Heart right ventricle (tissue), 16 donors: ENCODE measurements at regions not wholly inside any gene's neighbourhood (a gene's known extent, or its start where the extent isn't known, plus 50 kb on each side); places are given as distances from the start of the nearest gene placed in this dataset.

ENCODE experiments used
- ATAC-seq, 8 donors: fragments of 200-7000 bp; cut with Tn5 transposase; one replicate each; pipeline ENCODE4 v1.9.1; 2020; ENCODE audit warnings: mild to moderate bottlenecking in 8 of 8, moderate library complexity in 8 of 8, moderate number of reproducible peaks in 1 of 8
- DNase-seq, 2 donors: peaks; one replicate each; pipeline ENCODE4 v3.0.0-alpha.2; 2020
- H3K27ac ChIP-seq, 10 donors: fragments of 200-600 bp; sonication (generic) in 2 of 10; one replicate each; pipeline versions ENCODE4 v1.5.0 to v1.8.0; 2020 to 2022; ENCODE audit warnings: mild to moderate bottlenecking in 3 of 10
- H3K27me3 ChIP-seq, 7 donors: fragments of 200-600 bp; one replicate each; pipeline ENCODE4 v1.8.0; 2021 to 2022; ENCODE audit warnings: mild to moderate bottlenecking in 2 of 7
- H3K36me3 ChIP-seq, 9 donors: fragments of 200-600 bp; sonication (generic) in 1 of 9; one replicate each; pipeline versions ENCODE4 v1.5.0 to v1.8.0; 2020 to 2022; ENCODE audit warnings: mild to moderate bottlenecking in 2 of 9
- H3K4me1 ChIP-seq, 9 donors: fragments of 200-600 bp; sonication (generic) in 1 of 9; one replicate each; pipeline versions ENCODE4 v1.5.0 to v1.8.0; 2020 to 2022; ENCODE audit warnings: mild to moderate bottlenecking in 4 of 9
- H3K4me3 ChIP-seq, 10 donors: fragments of 200-600 bp; sonication (generic) in 2 of 10; one replicate each; pipeline versions ENCODE4 v1.5.0 to v1.8.0; 2020 to 2022; ENCODE audit warnings: mild to moderate bottlenecking in 7 of 10, moderate library complexity in 2 of 10
- H3K9me3 ChIP-seq, 11 donors: fragments of 200-600 bp in 10 of 11; sonication (generic) in 2 of 11; one replicate each; pipeline versions ENCODE4 v1.5.0 to v1.8.0; 2013 to 2022; ENCODE audit warnings: mild to moderate bottlenecking in 2 of 11, control low read depth in 1 of 11, moderate library complexity in 1 of 11
- CTCF ChIP-seq, 9 donors: fragments of 200-600 bp; sonication (generic) in 2 of 9; IDR thresholded peaks; one replicate each; pipeline versions ENCODE4 v1.5.0 to v1.8.0; 2021 to 2022; ENCODE audit warnings: antibody characterized with exemption in 9 of 9, mild to moderate bottlenecking in 5 of 9, moderate library complexity in 1 of 9
- WGBS, 2 donors: extraction: QIAGEN DNeasy Blood & Tissue Kit; methylation state at CpG; one replicate each; pipeline ENCODE4 v1.1.7; 2013; ENCODE audit warnings: inconsistent platforms in 1 of 2; 5-methylcytosine and 5-hydroxymethylcytosine counted together
- intact Hi-C, 10 donors: fragments of 100-400 bp; cut with DNase I; formaldehyde crosslinking; loops; one replicate each; pipeline versions ENCODE4 v1.11.1 to v1.14.2; 2022
- donor health status: Arrhythmogenic right ventricular cardiomyopathy.
- donor health status: ischemic (EF 13 %, LVEDD 7.1; RV severe dilation, severe dysfunction).
- donor health status: healthy with polysubstance abuse.
- donor health status: DM: no; HTN: yes; CAD: no.
- donor health status: DM: no; HTN: no; CAD: no.
- donor health status: ischemic (EF 25% LVEDD 6.9; RV normal size, moderate dysfunction).
- donor health status: ischemic (EF 25% LVEDD 5.7; RV mildly dilated, moderate dysfunction).
- donor health status: healthy.
- donor health status: DM: yes; HTN: yes; CAD: no.
- donor health status: Ischemic cardiomyopathy.
- donor health status: ischemic (EF 35%, LVEDD 5.7; RV mildly dilated, moderate dysfunction).
- donor health status: nonischemic (EF 11% LVEDD 7.7; RV severe dilation, severe dysfunction).
- donor health status: DM: yes; HTN: yes; CAD: no.
- donor health status: PGD.
- donor health status: ischemic (EF 29% LVEDD 5.4; RV normal size, mild dysfunction).
- donor health status: nonischemic (EF 23%, LVEDD 6.1; RV moderate dilation, normal function).

GRCh38 chr9:38198140-38198539 lies 129.1 kb upstream of the SHB start:
- WGBS, 2 donors: 93 to 94% methylated on average over 6 of the region's 6 CpGs
- H3K27me3 ChIP-seq: peaks cover 0 to 11% (median 0%) of the 10 kb centered on the region in 7 donors
- H3K27ac ChIP-seq: no peak overlapping the region
- H3K4me1 ChIP-seq: no peaks in the 10 kb centered on the region
- no peak for DNase-seq
- peaks cover 0 to 6% (median 0%) of the 10 kb centered on the region in 11 donors for H3K9me3 ChIP-seq
- no peak overlapping the region for H3K4me3 ChIP-seq
- intact Hi-C loops: no loop called here
- no peak for TF ChIP-seq CTCF (IDR thresholded peaks at IDR 0.05)
- ATAC-seq: no peak
- no peaks in the 10 kb centered on the region for H3K36me3 ChIP-seq

- no peak for ATAC-seq
- peaks cover 0 to 5% (median 0%) of the 10 kb centered on the region in 11 donors for H3K9me3 ChIP-seq
- 51 to 57% methylated on average over 3 of the region's 3 CpGs for WGBS, 2 donors
- no peak for DNase-seq
- intact Hi-C loops: no loop called here
- H3K4me3 ChIP-seq: no peak overlapping the region
- no peaks in the 10 kb centered on the region for H3K4me1 ChIP-seq
- H3K27me3 ChIP-seq: peaks cover 0 to 11% (median 0%) of the 10 kb centered on the region in 7 donors
- no peak overlapping the region for H3K27ac ChIP-seq
- no peaks in the 10 kb centered on the region for H3K36me3 ChIP-seq
- TF ChIP-seq CTCF (IDR thresholded peaks at IDR 0.05): no peak
These were observed 127.7 kb upstream of the SHB start for GRCh38 chr9:38196714-38197113.

GRCh38 chr9:38195737-38196161 lies 126.7 kb upstream of the SHB start:
- WGBS, 2 donors: 59 to 61% methylated on average over 7 of the region's 7 CpGs
- no peaks in the 10 kb centered on the region for H3K36me3 ChIP-seq
- DNase-seq (no peak), ATAC-seq (no peak)
- intact Hi-C loops: no loop called here
- no peak overlapping the region for H3K27ac ChIP-seq
- no peaks in the 10 kb centered on the region for H3K4me1 ChIP-seq
- H3K27me3 ChIP-seq: peaks cover 0 to 11% (median 0%) of the 10 kb centered on the region in 7 donors
- H3K9me3 ChIP-seq: no peaks in the 10 kb centered on the region
- H3K4me3 ChIP-seq: no peak overlapping the region
- TF ChIP-seq CTCF (IDR thresholded peaks at IDR 0.05): no peak

- no peak for TF ChIP-seq CTCF (IDR thresholded peaks at IDR 0.05)
- DNase-seq: no peak
- ATAC-seq: no peak
- H3K27ac ChIP-seq: no peak overlapping the region
- intact Hi-C loops: no loop called here
- peaks cover 0 to 11% (median 0%) of the 10 kb centered on the region in 7 donors for H3K27me3 ChIP-seq
- no peaks in the 10 kb centered on the region for H3K4me1 ChIP-seq
- no peaks in the 10 kb centered on the region for H3K36me3 ChIP-seq
- H3K4me3 ChIP-seq: no peak overlapping the region
- 79 to 85% methylated on average over 4 of the region's 4 CpGs for WGBS, 2 donors
- H3K9me3 ChIP-seq: no peaks in the 10 kb centered on the region
These were observed 125.8 kb upstream of the SHB start for GRCh38 chr9:38194870-38195269.
